HG03439 (cell line): ENCODE measurements at regions not wholly inside any gene's neighbourhood (a gene's known extent, or its start where the extent isn't known, plus 50 kb on each side); places are given as distances from the start of the nearest gene placed in this dataset.

Source experiments
- ATAC-seq: cut with Tn5 transposase; IDR thresholded peaks from one replicate; pipeline ENCODE4 v1.9.1; 2021; ENCODE audit warnings: mild to moderate bottlenecking, moderate library complexity; ENCODE audit not compliant: unreplicated experiment

GRCh38 chr11:100636536-100636935 lies 50.6 kb upstream of the ARHGAP42 start:
- ATAC-seq: no peak
